ENCODE measurements at regions not wholly inside any gene's neighbourhood (a gene's known extent, or its start where the extent isn't known, plus 50 kb on each side); places are given as distances from the start of the nearest gene placed in this dataset.

- TF ChIP-seq, protein P1, sequence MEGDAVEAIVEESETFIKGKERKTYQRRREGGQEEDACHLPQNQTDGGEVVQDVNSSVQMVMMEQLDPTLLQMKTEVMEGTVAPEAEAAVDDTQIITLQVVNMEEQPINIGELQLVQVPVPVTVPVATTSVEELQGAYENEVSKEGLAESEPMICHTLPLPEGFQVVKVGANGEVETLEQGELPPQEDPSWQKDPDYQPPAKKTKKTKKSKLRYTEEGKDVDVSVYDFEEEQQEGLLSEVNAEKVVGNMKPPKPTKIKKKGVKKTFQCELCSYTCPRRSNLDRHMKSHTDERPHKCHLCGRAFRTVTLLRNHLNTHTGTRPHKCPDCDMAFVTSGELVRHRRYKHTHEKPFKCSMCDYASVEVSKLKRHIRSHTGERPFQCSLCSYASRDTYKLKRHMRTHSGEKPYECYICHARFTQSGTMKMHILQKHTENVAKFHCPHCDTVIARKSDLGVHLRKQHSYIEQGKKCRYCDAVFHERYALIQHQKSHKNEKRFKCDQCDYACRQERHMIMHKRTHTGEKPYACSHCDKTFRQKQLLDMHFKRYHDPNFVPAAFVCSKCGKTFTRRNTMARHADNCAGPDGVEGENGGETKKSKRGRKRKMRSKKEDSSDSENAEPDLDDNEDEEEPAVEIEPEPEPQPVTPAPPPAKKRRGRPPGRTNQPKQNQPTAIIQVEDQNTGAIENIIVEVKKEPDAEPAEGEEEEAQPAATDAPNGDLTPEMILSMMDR (IDR thresholded peaks at IDR 0.05; ENCODE audit: extremely low read depth, missing control alignments), result no peak
- no peak for DNase-seq (ENCODE audit: low spot score)
These were observed 2230.4 kb downstream of the TP53TG3F start for GRCh38 chr16:35689764-35690163.

DNA sequence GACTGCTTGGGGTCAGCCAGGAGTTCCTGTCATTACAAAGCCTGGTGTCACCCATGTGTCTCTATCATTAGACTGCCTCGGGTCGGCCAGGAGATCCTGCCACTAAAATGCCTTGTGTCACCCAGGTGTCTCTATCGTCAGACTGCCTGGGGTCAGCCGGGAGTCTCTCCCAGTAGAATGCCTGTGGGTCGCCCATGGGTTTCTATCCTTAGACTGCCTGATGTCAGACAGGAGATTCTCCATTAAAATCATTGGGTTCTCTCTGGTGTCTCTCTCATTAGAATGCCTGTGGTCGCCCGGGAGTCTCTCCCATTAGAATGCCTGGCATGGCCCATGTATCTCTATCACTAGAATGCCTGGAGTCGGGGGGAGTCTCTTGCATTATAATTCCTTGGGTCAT is 2231.0 kb downstream of the TP53TG3F start:
- TF ChIP-seq, protein P1 (IDR thresholded peaks at IDR 0.05; ENCODE audit: extremely low read depth, missing control alignments), result no peak
- no peak for DNase-seq (ENCODE audit: low spot score)

- TF ChIP-seq, protein P1 (IDR thresholded peaks at IDR 0.05; ENCODE audit: extremely low read depth, missing control alignments), result no peak
- DNase-seq (ENCODE audit: low spot score), result no peak
These were observed 2231.6 kb downstream of the TP53TG3F start for GRCh38 chr16:35691057-35691456.

DNA sequence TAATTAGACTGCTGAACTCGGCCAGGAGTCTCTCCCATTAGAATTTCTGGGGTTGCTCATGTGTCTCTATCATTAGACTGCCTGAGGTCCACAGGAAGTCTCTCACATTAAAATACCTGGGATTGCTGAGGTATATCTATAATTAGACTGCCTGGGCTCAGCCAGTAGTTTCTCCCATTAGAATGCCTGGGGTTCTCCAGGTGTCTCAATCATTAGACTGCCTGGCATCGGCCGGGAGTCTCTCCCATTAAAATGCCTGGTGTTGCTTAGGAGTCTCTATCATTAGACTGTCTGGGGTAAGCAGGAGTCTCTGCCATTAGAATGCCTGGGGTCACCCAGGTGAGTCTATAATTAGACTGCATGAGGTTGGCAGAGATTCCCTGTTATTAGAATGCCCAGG is 2233.4 kb downstream of the TP53TG3F start:
- TF ChIP-seq, protein P1 (IDR thresholded peaks at IDR 0.05; ENCODE audit: extremely low read depth, missing control alignments), result no peak
- DNase-seq (ENCODE audit: low spot score), result no peak

DNA sequence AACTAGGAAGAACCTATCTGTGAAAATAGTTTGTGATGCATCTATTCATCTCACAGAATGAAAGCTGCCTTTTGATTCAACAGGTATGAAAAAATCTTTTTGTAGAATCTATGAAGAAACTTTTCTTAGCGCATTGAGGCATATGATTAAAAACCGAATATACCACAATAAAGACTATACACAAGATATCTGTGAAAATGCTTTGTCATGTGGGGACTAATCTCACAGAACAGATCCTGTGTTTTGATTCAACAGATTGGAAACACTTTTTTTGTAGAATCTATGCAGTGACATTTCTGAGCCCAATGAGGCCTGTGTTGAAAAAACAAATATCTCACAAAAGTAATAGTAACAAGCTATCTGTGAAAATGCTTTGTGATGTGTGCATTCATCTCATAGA is 2247.5 kb downstream of the TP53TG3F start:
- DNase-seq (ENCODE audit: low spot score), result no peak
- TF ChIP-seq, protein P1 (IDR thresholded peaks at IDR 0.05; ENCODE audit: extremely low read depth, missing control alignments), result no peak

DNA sequence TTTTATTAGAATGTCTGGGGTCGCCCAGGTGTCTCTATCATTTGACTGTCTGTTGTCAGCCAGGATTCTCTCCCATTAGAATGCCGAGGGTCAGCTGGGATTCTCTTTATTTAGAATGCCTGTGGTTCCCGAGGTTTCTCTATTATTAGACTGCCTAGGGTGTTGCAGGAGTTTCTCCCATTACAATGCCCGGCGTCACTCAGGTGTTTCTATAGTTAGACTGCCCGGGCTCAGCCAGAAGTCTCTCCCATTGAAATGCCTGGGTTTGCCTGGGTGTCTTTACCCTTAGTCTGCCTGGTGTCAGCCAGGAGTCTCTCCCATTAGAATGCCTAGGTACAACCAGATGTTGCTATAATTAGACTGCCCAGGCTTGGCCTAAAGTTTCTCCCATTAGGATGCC is 2252.0 kb downstream of the TP53TG3F start:
- TF ChIP-seq, protein P1 (IDR thresholded peaks at IDR 0.05; ENCODE audit: extremely low read depth, missing control alignments), result no peak

GRCh38 chr16:35711958-35712357 is 2252.5 kb downstream of the TP53TG3F start:
- TF ChIP-seq, protein P1 (IDR thresholded peaks at IDR 0.05; ENCODE audit: extremely low read depth, missing control alignments), result no peak
- no peak for DNase-seq (ENCODE audit: low spot score)

More for the DNA sequence above, 2252.0 kb downstream of the TP53TG3F start:
- no peak for DNase-seq (ENCODE audit: low spot score)
